ENCODE measurements at regions not wholly inside any gene's neighbourhood (a gene's known extent, or its start where the extent isn't known, plus 50 kb on each side); places are given as distances from the start of the nearest gene placed in this dataset.

DNA sequence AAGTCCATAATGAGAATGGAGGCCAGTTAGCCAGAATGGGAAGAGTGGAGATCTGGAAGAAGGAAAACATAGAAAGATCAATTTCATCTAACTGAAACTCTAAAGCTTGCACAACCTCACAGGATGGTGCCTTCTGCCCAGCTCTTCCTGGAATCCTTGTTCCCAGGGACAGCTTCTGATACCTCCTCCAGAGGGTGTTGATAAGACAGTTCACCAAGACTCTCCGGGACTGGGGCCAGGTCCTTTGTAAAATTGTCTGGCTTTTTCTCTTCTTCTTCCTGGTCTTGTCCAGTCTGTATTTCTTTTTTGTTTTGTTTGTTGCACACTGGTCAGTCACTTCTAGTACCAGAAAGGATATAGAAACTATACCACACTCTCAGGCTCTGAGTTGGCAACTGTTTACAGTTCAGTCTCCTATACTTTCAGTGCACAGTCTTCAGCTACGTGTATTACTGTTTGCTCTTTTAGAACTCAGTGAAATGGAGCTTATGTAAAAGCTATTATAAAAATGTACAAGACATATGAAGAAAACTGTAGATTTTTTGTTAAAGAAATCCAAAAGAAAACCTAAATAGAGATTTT is 142.8 kb upstream of the RPL34 start:
- peaks cover 30% of the 10 kb centered on the region for H3K4me1 ChIP-seq
- H3K4me3 ChIP-seq: no peak overlapping the region
- no peak overlapping the region for H3K9ac ChIP-seq
- no peak overlapping the region for H3K4me2 ChIP-seq
- no peaks in the 10 kb centered on the region for H3K36me3 ChIP-seq
- H3K27me3 ChIP-seq: no peaks in the 10 kb centered on the region
- H3K9me3 ChIP-seq: peaks cover 7% of the 10 kb centered on the region
- no peak overlapping the region for H3K27ac ChIP-seq
- no peaks in the 10 kb centered on the region for H4K20me1 ChIP-seq
- no peak for TF ChIP-seq Cebpa-rat (IDR thresholded peaks at IDR 0.05)

GRCh38 chr4:108473163-108473720 is 147.1 kb upstream of the RPL34 start:
- H3K27ac ChIP-seq: no peak overlapping the region
- no peak overlapping the region for H3K4me2 ChIP-seq
- no peaks in the 10 kb centered on the region for H3K36me3 ChIP-seq
- no peak overlapping the region for H3K4me3 ChIP-seq
- TF ChIP-seq Cebpa-rat (IDR thresholded peaks at IDR 0.05): no peak
- peaks cover 19% of the 10 kb centered on the region for H3K4me1 ChIP-seq
- no peak overlapping the region for H3K9ac ChIP-seq
- H3K27me3 ChIP-seq: no peaks in the 10 kb centered on the region
- H3K9me3 ChIP-seq: peaks cover 7% of the 10 kb centered on the region
- H4K20me1 ChIP-seq: no peaks in the 10 kb centered on the region

GRCh38 chr4:108466936-108467902 is 153.2 kb upstream of the RPL34 start:
- no peak overlapping the region for H3K9ac ChIP-seq
- H3K36me3 ChIP-seq: no peaks in the 10 kb centered on the region
- H4K20me1 ChIP-seq: no peaks in the 10 kb centered on the region
- no peaks in the 10 kb centered on the region for H3K27me3 ChIP-seq
- no peak overlapping the region; the same call in 1 of the 2 replicates for H3K4me2 ChIP-seq
- H3K27ac ChIP-seq: no peak overlapping the region
- no peaks in the 10 kb centered on the region for H3K9me3 ChIP-seq
- TF ChIP-seq Cebpa-rat (IDR thresholded peaks at IDR 0.05): no peak
- H3K4me3 ChIP-seq: no peak overlapping the region
- 0 out of 2 replicates have a peak, but pooled peaks cover 7% of the 10 kb centered on the region for H3K4me1 ChIP-seq

DNA sequence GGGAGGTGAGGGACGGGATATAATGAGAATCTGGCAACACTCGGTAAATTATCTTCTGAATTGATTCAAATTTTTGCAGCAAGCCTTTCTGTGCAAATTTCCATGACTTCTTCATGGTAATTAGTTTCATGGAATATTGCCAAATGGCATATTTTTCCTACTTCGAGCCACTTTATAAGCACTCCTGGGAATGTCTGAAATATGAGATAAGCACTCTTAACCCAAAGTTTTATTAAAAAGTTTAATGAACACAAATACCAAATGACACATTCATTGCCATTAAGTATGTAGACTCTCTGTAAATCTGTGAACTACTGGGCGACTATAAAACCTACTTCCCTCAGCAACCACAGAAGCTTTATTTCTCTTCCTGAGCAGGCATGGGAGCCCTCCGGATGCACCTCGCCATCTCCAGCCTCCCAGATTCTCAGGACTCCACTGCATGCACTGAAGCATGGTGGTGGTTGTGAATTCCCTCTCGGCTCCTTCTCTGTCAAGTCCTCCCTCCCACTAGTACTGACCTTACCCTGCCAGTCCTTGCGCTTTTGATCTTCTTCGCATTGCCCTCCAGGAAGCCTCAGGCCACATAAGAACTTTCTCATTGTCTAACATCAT is 154.4 kb upstream of the RPL34 start:
- Histone ChIP-seq H3K4me2 (no peak overlapping the region), H3K27me3 (no peaks in the 10 kb centered on the region)

DNA sequence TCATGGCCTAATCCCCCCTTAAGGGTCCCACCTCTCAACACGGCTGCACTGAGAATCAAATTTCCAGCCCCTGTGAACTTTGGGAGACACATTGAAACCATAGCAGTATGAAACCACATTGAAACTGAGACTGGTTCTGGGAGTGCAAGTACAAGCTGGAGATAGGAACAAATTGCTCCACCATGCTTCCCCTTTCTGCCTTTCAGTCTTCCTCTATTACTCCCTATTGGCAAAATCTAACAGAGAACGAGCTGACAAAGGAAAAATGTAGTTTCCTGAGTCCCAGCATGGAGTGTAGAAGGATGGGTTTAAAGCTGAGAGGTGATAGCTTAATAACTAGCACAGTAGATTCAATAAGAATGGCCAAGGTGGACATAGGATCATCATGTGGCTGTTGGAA is 161.7 kb upstream of the RPL34 start:
- Histone ChIP-seq H3K4me1 (no peaks in the 10 kb centered on the region), H3K9me3 (no peaks in the 10 kb centered on the region), H4K20me1 (no peaks in the 10 kb centered on the region), H3K36me3 (no peaks in the 10 kb centered on the region), H3K4me2 (no peak overlapping the region), H3K27me3 (no peaks in the 10 kb centered on the region), H3K27ac (no peak overlapping the region), H3K9ac (no peak overlapping the region), H3K4me3 (no peak overlapping the region)
- no peak for TF ChIP-seq Cebpa-rat (IDR thresholded peaks at IDR 0.05)

More for the DNA sequence above, 154.4 kb upstream of the RPL34 start:
- no peak overlapping the region for H3K4me3 ChIP-seq
- H3K9me3 ChIP-seq: no peaks in the 10 kb centered on the region
- H4K20me1 ChIP-seq: no peaks in the 10 kb centered on the region
- H3K9ac ChIP-seq: no peak overlapping the region
- no peaks in the 10 kb centered on the region for H3K36me3 ChIP-seq
- no peak for TF ChIP-seq Cebpa-rat (IDR thresholded peaks at IDR 0.05)
- H3K4me1 ChIP-seq: 0 out of 2 replicates have a peak, but pooled peaks cover 7% of the 10 kb centered on the region
- no peak overlapping the region for H3K27ac ChIP-seq

- Histone ChIP-seq H3K9ac (no peak overlapping the region), H3K27me3 (no peaks in the 10 kb centered on the region), H3K9me3 (no peaks in the 10 kb centered on the region), H4K20me1 (no peaks in the 10 kb centered on the region), H3K27ac (no peak overlapping the region), H3K4me1 (peaks cover 8% of the 10 kb centered on the region), H3K36me3 (no peaks in the 10 kb centered on the region), H3K4me3 (no peak overlapping the region), H3K4me2 (no peak overlapping the region)
- TF ChIP-seq Cebpa-rat (IDR thresholded peaks at IDR 0.05): no peak
Measured at GRCh38 chr4:108454227-108454626, 166.1 kb upstream of the RPL34 start.

DNA sequence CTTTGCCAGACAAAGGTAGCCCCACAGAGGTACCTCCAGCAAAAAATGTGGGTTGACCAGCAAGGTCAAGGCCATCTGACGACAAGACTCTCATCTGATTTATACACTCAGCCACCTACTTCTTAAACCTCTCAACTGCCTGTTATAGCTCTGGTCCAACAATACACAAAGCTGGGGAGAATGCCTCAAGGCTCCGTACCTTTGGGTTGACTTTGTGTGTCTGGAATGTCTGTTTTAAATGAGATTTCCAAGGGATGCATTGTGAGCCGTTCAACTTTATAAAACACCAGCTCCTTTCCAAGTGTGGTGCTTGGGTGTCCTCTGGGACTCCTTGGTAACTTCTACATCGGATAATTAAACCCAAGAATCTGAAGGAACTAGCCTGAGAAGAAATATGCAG is 167.0 kb upstream of the RPL34 start:
- no peaks in the 10 kb centered on the region for H3K27me3 ChIP-seq
- H4K20me1 ChIP-seq: no peaks in the 10 kb centered on the region
- H3K9me3 ChIP-seq: no peaks in the 10 kb centered on the region
- H3K4me1 ChIP-seq: peaks cover 17% of the 10 kb centered on the region
- no peak overlapping the region for H3K9ac ChIP-seq
- no peaks in the 10 kb centered on the region for H3K36me3 ChIP-seq
- no peak overlapping the region for H3K27ac ChIP-seq
- TF ChIP-seq Cebpa-rat (IDR thresholded peaks at IDR 0.05): no peak
- no peak overlapping the region for H3K4me3 ChIP-seq
- no peak overlapping the region for H3K4me2 ChIP-seq

DNA sequence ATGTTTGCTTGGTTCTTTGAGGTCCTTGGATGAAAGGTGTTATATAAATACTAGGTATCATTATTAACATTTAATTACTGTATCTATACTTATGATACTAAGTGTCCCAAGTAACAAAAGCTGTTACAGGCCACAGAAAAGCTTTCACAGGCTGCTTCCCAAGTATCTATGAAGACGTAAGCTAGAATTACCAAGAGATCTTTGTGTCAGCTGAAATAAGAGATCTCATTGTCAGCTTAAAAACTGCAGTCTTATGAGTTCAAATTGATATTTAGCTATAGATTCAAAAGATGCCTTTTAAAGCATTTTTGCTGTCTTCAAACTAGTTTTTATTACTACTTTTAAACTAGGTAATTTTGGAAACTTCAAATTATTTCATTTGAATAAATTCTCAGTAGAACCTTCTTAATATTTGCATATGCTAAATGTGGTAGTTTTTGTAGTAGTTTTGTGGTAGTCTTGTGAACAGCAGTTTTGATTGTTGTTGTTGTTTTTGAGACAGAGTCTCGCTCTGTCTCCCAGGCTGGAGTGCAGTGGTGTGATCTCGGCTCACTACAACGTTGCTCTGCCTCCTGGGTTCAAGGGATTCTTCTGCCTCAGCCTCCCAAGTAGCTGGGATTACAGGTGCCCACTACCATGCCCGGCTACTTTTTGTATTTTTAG is 170.0 kb upstream of the RPL34 start:
- Histone ChIP-seq H3K27me3 (no peaks in the 10 kb centered on the region), H3K36me3 (no peaks in the 10 kb centered on the region), H3K4me2 (no peak overlapping the region), H3K27ac (no peak overlapping the region), H3K9me3 (no peaks in the 10 kb centered on the region), H3K4me3 (no peak overlapping the region), H3K9ac (no peak overlapping the region), H4K20me1 (no peaks in the 10 kb centered on the region), H3K4me1 (peaks cover 17% of the 10 kb centered on the region)
- no peak for TF ChIP-seq Cebpa-rat (IDR thresholded peaks at IDR 0.05)

DNA sequence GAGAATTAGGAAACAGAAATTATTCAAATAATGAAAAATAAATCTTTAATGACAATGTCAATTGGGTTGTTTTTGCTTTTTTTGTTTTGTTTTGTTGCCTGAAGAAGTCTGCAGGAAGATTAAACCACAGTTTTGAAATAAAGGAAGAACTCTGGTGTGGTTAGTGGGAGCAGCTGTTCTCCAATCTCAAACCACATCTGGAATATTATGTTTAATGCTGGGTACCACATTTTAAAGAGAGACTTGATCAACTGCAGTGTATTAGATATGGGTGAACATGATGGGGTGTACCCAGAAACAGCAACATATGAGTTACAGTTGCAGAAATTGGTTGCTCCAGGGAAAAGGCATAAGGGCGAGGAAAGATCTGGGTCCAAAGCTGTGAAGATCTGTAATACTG is 171.2 kb upstream of the RPL34 start:
- H3K4me3 ChIP-seq: no peak overlapping the region
- no peak overlapping the region for H3K9ac ChIP-seq
- H3K4me1 ChIP-seq: peaks cover 17% of the 10 kb centered on the region
- H3K4me2 ChIP-seq: peak overlapping the region; percentile 28
- H4K20me1 ChIP-seq: no peaks in the 10 kb centered on the region
- H3K9me3 ChIP-seq: no peaks in the 10 kb centered on the region
- no peaks in the 10 kb centered on the region for H3K27me3 ChIP-seq
- TF ChIP-seq Cebpa-rat (IDR thresholded peaks at IDR 0.05): no peak
- no peak overlapping the region for H3K27ac ChIP-seq
- H3K36me3 ChIP-seq: no peaks in the 10 kb centered on the region
